ENCODE measurements at regions not wholly inside any gene's neighbourhood (a gene's known extent, or its start where the extent isn't known, plus 50 kb on each side); places are given as distances from the start of the nearest gene placed in this dataset.

DNA sequence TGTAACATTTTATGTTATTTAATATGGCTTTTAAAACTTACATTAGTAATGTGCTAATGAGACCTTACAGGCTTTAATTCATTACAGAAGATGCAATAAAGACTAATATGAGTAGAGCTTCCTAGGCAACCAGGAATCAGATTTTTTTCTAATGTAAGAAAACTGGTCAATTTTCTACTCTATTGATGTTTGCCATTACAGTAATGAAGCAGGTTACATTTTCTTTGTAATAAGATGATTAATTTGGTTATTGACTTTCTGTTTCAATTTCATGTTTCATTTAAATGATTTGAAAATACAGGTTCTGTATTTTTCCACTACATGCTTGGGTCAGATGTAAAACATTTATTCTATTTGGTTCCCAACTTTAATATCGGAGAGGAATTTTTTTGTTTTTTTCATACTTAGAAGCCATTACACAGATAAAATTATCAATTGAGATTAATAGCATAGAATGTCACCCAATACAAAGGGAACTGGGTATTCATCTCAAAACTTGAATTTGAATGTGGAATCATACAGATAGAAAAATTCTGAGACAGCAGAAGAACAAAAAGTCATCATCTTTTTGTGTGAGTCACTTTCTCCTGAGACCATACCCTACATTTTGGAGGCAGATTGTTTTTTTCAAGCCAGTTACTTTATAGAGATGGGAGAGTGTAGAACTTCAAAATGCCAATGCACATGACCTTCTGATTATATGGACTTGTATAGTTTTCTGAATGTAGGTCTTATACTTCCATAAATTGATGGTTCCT, 133.6 kb upstream of the HMHB1 start:
- no peak for DNase-seq
- Histone ChIP-seq H3K9me3 (ENCODE audit: insufficient read depth, low read depth) (0 out of 2 replicates have a peak, but pooled peaks cover 12% of the 10 kb centered on the region), H3K4me1 (replicated peaks; ENCODE audit: insufficient read depth) (peaks cover 25% of the 10 kb centered on the region), H3K4me2 (no peak overlapping the region), H3K4me3 (no peak overlapping the region), H2AFZ (no peak overlapping the region), H3K27me3 (ENCODE audit: insufficient read depth, low read depth) (no peaks in the 10 kb centered on the region), H3K79me2 (ENCODE audit: low read depth) (no peaks in the 10 kb centered on the region), H3K9me2 (ENCODE audit: insufficient read depth) (no peaks in the 10 kb centered on the region), H4K20me1 (ENCODE audit: insufficient read depth) (no peaks in the 10 kb centered on the region), H3K36me3 (ENCODE audit: low read depth) (no peaks in the 10 kb centered on the region), H3F3A (ENCODE audit: insufficient read depth, low read depth) (peaks cover 22% of the 10 kb centered on the region; the same call in 1 of the 2 replicates), H3K27ac (no peak overlapping the region)
- no TSS peak for BruUV-seq (replicated peaks)
- intact Hi-C loops (cut with micrococcal nuclease; ENCODE audit: unreplicated experiment), result loop anchor here (5.0 kb wide), 1 partner anchor 276 kb away; the partner anchor contains the start of gene NR3C1
- ChIA-PET POLR2A (ENCODE audit: unreplicated experiment) (no interaction called here), CTCF (no interaction called here)
- TF ChIP-seq EZH2 (IDR thresholded peaks at IDR 0.05; ENCODE audit: low read depth), result no peak
- TF ChIP-seq, protein P1, sequence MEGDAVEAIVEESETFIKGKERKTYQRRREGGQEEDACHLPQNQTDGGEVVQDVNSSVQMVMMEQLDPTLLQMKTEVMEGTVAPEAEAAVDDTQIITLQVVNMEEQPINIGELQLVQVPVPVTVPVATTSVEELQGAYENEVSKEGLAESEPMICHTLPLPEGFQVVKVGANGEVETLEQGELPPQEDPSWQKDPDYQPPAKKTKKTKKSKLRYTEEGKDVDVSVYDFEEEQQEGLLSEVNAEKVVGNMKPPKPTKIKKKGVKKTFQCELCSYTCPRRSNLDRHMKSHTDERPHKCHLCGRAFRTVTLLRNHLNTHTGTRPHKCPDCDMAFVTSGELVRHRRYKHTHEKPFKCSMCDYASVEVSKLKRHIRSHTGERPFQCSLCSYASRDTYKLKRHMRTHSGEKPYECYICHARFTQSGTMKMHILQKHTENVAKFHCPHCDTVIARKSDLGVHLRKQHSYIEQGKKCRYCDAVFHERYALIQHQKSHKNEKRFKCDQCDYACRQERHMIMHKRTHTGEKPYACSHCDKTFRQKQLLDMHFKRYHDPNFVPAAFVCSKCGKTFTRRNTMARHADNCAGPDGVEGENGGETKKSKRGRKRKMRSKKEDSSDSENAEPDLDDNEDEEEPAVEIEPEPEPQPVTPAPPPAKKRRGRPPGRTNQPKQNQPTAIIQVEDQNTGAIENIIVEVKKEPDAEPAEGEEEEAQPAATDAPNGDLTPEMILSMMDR (conservative IDR thresholded peaks at IDR 0.05), result no peak

DNA sequence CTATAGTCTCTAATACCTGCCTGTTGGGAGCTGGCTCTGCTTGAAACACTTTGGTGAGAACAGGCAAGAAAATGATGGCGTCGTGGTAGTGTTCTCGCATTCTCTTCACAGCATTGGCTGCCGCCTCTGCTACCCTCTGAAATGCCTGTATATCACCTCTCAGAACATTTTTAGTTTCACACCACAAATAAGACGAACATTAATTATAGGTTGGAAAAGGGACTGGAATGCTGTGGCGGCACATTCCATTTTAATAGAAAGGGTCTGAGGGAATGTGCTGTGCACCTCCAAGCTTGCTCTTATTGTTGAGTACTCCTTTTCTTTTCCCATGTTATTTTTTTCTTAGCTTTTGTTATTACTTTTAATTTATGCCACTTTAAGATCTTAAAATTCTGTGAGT, 134.6 kb upstream of the HMHB1 start:
- no TSS peak for BruUV-seq (replicated peaks)
- intact Hi-C loops (cut with micrococcal nuclease; ENCODE audit: unreplicated experiment), result loop anchor here (5.0 kb wide), 1 partner anchor 275 kb away; the partner anchor contains the start of gene NR3C1
- H3K27ac ChIP-seq, result no peak overlapping the region
- no peaks in the 10 kb centered on the region for H4K20me1 ChIP-seq (ENCODE audit: insufficient read depth)
- POLR2A ChIA-PET (ENCODE audit: unreplicated experiment), result no interaction called here
- H2AFZ ChIP-seq, result no peak overlapping the region
- no peaks in the 10 kb centered on the region for H3K27me3 ChIP-seq (ENCODE audit: insufficient read depth, low read depth)
- TF ChIP-seq, protein P1 (conservative IDR thresholded peaks at IDR 0.05), result no peak
- no peak for TF ChIP-seq EZH2 (IDR thresholded peaks at IDR 0.05; ENCODE audit: low read depth)
- DNase-seq, result no peak
- H3K4me1 ChIP-seq (replicated peaks; ENCODE audit: insufficient read depth), result peaks cover 30% of the 10 kb centered on the region
- H3K79me2 ChIP-seq (ENCODE audit: low read depth), result no peaks in the 10 kb centered on the region
- no peak overlapping the region for H3K4me3 ChIP-seq
- no peak overlapping the region for H3K4me2 ChIP-seq
- CTCF ChIA-PET, result no interaction called here
- peaks cover 22% of the 10 kb centered on the region; the same call in 1 of the 2 replicates for H3F3A ChIP-seq (ENCODE audit: insufficient read depth, low read depth)
- no peaks in the 10 kb centered on the region for H3K9me2 ChIP-seq (ENCODE audit: insufficient read depth)
- H3K36me3 ChIP-seq (ENCODE audit: low read depth), result no peaks in the 10 kb centered on the region
- H3K9me3 ChIP-seq (ENCODE audit: insufficient read depth, low read depth), result 0 out of 2 replicates have a peak, but pooled peaks cover 12% of the 10 kb centered on the region

DNA sequence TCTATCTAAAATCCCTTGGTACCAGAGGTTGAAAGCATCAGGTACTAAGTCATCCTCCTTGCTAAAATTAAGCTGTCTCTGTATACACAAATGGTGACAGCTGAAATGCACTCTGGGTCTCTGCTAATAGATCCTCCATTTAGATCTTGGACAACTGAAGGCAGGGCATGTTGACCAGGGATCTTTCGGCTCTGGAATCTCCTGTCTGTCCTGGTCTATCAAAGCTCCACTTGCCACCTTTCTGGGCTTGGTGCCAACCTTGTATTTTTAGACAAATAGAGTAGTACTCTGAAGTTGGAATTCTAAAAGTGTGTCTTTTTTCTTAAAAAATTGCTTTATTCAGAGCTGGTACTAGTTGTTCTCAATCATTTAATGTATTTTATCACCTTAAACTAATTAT, 135.2 kb upstream of the HMHB1 start:
- Histone ChIP-seq H3K4me2 (no peak overlapping the region), H3K4me3 (no peak overlapping the region), H3K27me3 (ENCODE audit: insufficient read depth, low read depth) (no peaks in the 10 kb centered on the region), H3K9me3 (ENCODE audit: insufficient read depth, low read depth) (0 out of 2 replicates have a peak, but pooled peaks cover 12% of the 10 kb centered on the region), H4K20me1 (ENCODE audit: insufficient read depth) (no peaks in the 10 kb centered on the region), H3K4me1 (replicated peaks; ENCODE audit: insufficient read depth) (peaks cover 36% of the 10 kb centered on the region), H2AFZ (no peak overlapping the region), H3K9me2 (ENCODE audit: insufficient read depth) (no peaks in the 10 kb centered on the region), H3K27ac (no peak overlapping the region), H3K79me2 (ENCODE audit: low read depth) (no peaks in the 10 kb centered on the region), H3K36me3 (ENCODE audit: low read depth) (no peaks in the 10 kb centered on the region), H3F3A (ENCODE audit: insufficient read depth, low read depth) (peaks cover 22% of the 10 kb centered on the region; the same call in 1 of the 2 replicates)
- ChIA-PET CTCF (interaction anchor here (0.7 kb wide), 1 partner anchor 437 kb away, joined by 4 read pairs; no protein-coding TSS in a partner anchor), POLR2A (ENCODE audit: unreplicated experiment) (interaction anchor here (0.6 kb wide), 1 partner anchor 63 kb away, joined by 4 read pairs; no protein-coding TSS in a partner anchor)
- BruUV-seq (replicated peaks), result no TSS peak
- no peak for DNase-seq
- no peak for TF ChIP-seq EZH2 (IDR thresholded peaks at IDR 0.05; ENCODE audit: low read depth)
- TF ChIP-seq, protein P1 (conservative IDR thresholded peaks at IDR 0.05), result no peak
- intact Hi-C loops (cut with micrococcal nuclease; ENCODE audit: unreplicated experiment), result loop anchor here (5.0 kb wide), 1 partner anchor 275 kb away; the partner anchor contains the start of gene NR3C1

Data from PC-9 (cell line).